ENCODE measurements at regions not wholly inside any gene's neighbourhood (a gene's known extent, or its start where the extent isn't known, plus 50 kb on each side); places are given as distances from the start of the nearest gene placed in this dataset.

DNA sequence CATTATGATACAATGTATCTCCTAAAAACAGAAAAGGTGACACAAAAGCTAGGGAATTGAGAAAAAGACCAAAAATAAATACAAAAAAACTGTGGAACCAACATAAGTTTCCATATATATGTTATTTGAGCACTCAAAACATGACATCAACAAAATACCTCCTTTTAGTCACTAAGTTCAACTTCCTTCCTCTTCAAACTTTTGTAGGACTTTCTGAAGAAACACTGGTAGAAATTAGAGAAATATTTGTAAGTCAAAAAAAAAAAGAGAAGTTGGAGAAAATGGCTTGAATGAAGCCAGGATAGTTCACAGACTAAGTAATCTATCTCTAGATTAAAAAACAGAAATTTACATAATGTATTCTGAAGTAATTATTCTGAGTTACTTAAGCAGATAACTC, 208.4 kb upstream of the ALCAM start:
- ATAC-seq: no peak

DNA sequence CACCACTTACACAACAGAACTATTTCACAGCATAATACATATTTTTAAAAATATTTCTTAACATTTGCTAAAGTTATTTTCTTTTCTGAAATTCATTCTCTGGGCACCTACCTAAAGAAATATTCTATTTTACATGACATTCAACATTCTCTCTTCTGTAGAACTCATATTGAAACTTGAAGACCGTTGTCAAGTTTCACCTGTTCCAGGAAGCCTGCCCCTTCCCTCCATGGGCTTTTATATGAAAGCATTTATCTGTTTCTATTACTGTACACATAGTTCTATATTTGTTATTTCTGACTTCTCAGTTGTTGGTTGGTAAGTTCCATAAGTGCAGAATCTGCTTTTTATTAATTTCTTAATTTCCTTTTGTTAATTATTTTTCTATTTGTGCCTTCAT, 204.3 kb upstream of the ALCAM start:
- ATAC-seq: no peak

GRCh38 chr3:105166893-105167292, 199.8 kb upstream of the ALCAM start:
- no peak for ATAC-seq

GRCh38 chr3:105170423-105170822, 196.3 kb upstream of the ALCAM start:
- ATAC-seq: no peak

GRCh38 chr3:105174017-105174615, 192.6 kb upstream of the ALCAM start:
- no peak for ATAC-seq

- ATAC-seq: no peak
Observed at GRCh38 chr3:105177576-105177975, 189.1 kb upstream of the ALCAM start.

DNA sequence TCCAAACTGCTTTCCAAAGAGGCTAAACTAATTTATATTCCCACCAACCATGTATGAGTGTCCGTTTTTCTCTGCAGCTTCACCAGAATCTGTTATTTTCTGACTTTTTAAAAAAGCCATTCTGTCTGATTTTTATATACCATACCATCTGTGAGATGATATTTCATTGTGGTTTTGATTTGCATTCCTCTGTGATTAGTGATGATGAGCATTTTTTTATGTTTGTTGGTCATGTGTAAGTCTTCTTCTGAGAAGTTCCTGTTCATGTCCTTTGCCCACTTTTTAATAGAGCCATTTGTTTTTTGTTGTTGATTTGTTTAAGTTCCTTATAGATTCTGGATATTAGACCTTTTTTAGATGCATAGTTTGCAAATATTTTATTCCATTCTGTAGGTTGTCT, 179.4 kb upstream of the ALCAM start:
- ATAC-seq: no peak

- ATAC-seq: no peak
Observed at GRCh38 chr3:105195260-105195659, 171.4 kb upstream of the ALCAM start.

DNA sequence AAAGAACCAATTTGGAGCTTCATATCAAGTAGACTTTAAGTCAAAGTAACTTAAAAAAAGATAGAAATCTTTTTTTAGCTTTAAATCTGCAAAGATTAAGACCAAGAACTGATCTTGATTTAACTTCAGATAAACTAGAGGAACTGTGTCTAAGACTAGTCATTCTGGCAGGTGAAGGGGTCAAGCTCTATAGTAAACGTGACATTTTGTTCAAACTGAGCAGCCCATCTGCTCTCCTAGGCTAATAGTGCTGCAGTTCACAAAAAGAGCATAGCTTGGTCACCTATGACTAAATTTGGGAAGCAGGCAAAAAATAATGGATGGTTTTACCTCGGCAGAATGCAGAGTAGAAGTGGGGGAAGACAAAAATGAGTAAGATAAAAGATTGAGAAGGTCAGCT, 168.8 kb upstream of the ALCAM start:
- no peak for ATAC-seq

DNA sequence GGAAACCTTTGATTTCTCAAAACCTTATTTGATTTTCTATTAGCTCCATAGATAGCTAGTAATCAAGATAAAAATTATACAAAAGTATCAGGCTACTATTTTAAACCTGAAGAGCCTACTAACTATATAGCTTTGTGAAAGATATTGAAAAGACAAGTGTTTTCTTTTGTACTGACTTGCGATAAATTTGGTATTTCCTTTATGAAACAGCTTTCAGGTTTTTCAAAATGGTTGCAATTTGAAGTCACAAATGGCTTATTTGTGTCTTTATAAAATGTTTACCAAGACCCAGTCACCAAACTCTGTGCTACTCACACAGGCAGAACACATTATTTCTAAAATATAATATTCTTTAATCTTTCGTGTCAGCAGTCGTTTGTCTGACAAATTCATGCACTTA, 167.5 kb upstream of the ALCAM start:
- ATAC-seq: no peak

- ATAC-seq: no peak
Observed at GRCh38 chr3:105210141-105210540, 156.6 kb upstream of the ALCAM start.

DNA sequence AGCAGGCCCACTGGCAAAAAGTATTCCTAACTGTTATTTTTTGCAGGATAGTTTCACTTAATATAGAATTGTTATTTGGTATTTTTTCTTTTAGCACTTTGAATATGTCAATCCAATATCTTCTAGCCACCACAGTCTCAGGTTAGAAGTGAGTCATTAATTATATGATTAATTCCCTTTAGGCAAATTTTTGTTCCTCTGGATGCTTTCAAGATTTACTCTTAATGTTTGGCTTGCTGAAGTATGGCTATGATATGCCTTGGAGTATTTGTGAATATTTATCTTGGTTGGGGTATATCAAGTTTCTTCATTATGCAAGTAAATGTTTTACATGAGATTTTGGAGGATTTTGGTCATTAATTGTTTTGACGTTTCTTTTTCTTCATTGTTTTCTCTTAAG, 152.1 kb upstream of the ALCAM start:
- no peak for ATAC-seq

DNA sequence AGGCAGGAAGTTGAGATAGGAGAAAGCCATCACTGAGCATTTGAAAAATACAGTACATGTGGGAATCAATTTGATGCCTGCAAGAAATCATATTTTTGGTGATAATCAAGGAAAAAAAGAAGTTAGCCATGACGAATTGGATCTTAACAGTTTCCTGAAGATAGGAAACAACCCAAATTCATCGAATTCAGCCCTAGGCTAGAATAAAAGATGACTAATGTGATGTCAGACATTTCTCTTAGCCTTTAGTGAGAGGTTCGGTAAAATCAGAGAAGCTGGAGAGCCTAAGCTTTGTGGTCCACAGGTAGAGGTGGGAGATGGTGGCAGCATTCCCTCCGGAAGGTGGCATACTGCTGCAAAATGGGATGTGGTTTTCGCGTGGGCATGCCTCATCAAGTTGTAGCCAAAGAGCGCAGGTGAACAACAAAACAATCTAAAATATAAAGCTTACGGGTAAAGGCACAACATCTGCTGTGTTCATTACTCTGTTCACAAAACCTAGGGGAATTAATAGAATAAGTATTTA, 144.1 kb upstream of the ALCAM start:
- no peak for ATAC-seq

GRCh38 chr3:105223815-105224214, 142.9 kb upstream of the ALCAM start:
- ATAC-seq: no peak

DNA sequence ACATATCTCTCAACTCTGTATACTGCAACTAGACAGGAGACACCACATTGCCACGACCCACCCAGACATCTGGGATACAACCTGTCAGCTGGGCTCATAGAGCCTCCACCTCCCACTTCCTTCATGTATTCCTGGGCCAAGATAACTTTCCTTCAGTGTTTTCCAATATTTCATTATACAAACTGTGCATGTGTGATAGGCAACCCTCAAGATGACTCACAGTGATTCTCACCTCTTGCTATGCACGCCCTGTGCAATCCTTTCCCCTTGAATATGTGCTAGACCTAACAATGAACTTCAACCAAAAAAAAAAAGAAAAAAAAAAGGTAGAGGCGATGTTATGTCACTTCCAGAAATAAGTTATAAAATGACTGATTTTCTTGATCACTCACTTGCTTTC, 138.0 kb upstream of the ALCAM start:
- no peak for ATAC-seq

- no peak for ATAC-seq
Observed at GRCh38 chr3:105232553-105232952, 134.2 kb upstream of the ALCAM start.

DNA sequence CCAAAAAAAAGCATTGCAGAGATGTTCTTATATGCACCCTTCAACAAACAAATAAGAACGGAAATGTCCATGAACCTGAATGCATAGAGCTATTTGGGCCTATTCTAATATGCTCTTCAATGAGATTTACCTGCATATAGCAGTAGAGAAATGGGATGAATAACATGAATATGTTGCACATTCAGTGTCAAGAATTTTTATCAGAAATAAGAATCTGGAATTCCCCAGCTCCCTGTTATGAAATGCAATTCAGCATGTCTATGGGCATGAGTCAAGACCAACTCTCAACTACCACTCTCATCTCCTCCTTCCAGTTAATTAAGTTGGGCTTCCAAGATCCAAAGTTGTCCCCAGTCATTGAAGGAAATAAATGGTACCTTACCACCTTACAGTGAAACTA, 133.7 kb upstream of the ALCAM start:
- ATAC-seq: no peak

DNA sequence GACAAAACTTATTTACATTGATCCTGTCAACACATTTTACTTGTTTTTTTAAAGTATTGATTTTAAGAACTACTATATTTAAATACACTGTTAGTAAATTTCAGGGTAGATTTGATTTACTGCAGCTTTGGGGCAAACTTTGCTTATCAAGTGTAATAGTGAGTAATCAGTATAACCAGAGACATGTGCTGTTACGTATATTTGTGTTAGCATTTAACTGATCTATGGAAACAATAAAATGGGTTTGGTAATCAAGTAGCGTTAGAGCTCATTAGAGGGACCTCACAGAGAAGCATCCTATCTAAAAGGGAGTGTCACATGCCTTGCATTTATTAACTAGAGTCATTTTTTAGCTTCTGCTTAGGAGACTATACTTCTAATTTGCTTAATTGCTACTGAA, 131.5 kb upstream of the ALCAM start:
- ATAC-seq: no peak

DNA sequence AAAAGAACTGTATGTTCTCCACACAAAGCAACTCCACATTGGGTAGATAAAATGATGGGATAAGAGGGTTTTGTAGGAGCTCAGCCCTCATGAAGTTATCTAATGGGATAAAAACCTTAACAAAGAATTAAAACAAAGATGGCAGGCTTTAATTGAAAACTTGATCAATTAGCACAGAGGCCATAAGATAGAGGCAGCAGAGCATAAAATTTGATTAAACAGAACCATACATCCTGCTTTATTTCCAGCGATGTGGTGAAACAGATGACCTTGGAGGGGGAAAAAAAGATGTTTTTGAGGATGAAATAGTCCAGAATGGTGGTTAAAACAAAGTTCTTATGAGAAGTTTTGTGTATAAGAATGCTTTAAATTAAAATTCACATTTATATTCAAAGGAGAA, 130.9 kb upstream of the ALCAM start:
- ATAC-seq: no peak

DNA sequence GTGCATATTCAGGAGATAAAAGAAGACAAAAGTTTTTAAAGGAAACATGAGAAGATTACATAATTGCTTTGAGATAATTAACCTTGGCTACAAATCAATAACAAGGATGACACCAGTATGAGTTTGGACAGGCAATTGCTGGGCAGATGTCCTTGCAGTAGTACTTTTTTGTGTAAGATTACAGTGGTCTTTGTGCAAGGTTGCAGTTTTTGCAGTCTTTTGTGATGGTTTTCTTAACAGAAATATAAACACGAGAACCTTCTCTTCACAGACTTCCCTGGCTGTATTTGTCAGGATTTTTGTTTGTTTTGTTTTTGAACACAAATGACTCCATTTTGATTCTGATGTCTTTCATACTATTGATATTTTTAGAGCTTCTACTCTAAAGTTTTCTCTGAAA, 128.3 kb upstream of the ALCAM start:
- ATAC-seq: no peak

DNA sequence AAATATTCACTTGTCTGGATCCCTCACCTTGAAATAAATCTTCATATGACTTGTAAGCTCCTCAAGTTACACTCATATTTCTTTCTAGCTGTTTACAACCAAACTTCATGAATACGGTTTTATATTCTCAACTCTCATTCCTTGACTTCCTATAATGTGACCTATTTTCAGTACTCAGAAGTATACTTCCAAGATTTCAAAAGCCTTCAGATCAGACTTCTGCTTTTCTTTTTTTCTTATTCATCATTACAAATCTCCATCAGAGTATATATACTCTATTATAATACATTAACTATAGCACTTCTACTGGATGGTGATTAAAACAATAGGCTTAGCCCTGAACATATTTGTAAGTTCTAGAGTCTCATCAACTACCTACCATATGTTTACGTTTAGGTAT, 123.6 kb upstream of the ALCAM start:
- ATAC-seq: no peak

GRCh38 chr3:105246536-105246935, 120.2 kb upstream of the ALCAM start:
- no peak for ATAC-seq

DNA sequence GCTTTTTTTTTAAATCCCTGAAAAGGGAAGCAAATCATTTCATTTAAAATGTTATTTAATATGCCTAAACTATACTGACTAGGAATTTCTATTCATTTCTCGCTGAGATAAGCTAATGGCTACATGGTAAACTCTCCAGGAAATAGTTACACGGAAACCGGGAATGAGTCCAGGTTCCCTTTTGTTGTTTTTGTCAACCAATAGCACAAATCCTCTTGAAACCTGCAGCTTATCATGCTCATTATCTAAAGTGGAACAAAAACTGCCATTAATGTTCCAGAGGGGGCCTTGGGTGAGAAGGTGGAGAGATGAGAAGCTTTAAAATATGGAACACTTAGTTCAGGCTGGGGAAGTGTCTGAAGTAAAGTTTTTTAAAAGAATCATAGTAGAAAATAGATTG, 113.5 kb upstream of the ALCAM start:
- no peak for ATAC-seq

GRCh38 chr3:105254154-105254553, 112.6 kb upstream of the ALCAM start:
- ATAC-seq: no peak

DNA sequence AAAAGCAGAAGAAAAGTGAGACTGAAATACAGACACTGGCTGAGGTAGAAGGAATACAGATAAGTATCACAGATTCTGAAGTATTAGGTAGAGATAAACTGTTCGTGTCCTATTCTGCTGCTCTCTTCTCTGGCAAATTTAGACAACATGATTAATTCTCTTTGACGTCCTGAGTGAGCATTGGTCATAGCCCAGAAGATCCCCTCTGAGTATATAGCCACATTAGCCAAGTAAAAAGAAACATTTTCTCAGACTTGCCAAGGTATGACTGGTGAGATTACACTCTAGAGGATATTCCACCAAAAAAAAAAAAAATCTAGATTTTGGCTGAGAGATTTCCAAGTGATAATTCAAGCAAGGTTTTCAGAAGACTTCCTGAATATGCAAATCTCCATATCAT, 111.4 kb upstream of the ALCAM start:
- ATAC-seq: no peak
